Endothelial cell of umbilical vein (primary cell): ENCODE measurements at regions not wholly inside any gene's neighbourhood (a gene's known extent, or its start where the extent isn't known, plus 50 kb on each side); places are given as distances from the start of the nearest gene placed in this dataset.

Experiments
- BruUV-seq: library from RNA; stranded (reverse); fragments of 400-500 nt; replicated peaks from 2 replicates; lab custom pipeline; 2021; lab: Mats Ljungman, UMichigan
- CTCF ChIA-PET: fragments of 300-600, 350-600 bp; sonication (Branson Sonifier 250); formaldehyde crosslinking; loops from one replicate; lab custom pipeline; 2021; ENCODE audit warnings: antibody characterized with exemption, inconsistent platforms; lab: Charles Lee
- POLR2A ChIA-PET: fragments of 300-600, 350-600 bp; sonication (Branson Sonifier 250); formaldehyde crosslinking; loops from one replicate; lab custom pipeline; 2021; ENCODE audit warnings: antibody characterized with exemption, inconsistent platforms; lab: Charles Lee
- DNase-seq: peaks from one replicate; pipeline ENCODE4 v3.0.0-alpha.2; 2011; ENCODE audit warnings: low read depth, low spot score
- FAIRE-seq: peaks from 2 replicates; lab custom pipeline; 2011; peaks lifted over from hg19 to GRCh38; lab: Jason Lieb, UNC
- H2AFZ ChIP-seq: 2 replicates; pipeline ENCODE4 v1.6.0; 2012; ENCODE audit warnings: low read depth, low read length, control low read depth, inconsistent platforms
- H3K27ac ChIP-seq: 2 replicates; pipeline ENCODE4 v1.5.1; 2011; ENCODE audit warnings: low read depth, mild to moderate bottlenecking, control low read depth, low read length, moderate library complexity; ENCODE audit not compliant: insufficient read depth
- H3K27me3 ChIP-seq, 2 experiments: 2 replicates each; pipeline versions ENCODE4 v1.6.0 to v1.6.1; 2011; ENCODE audit warnings: low read length in 2 of 2, mixed read lengths in 1 of 2; ENCODE audit not compliant: control insufficient read depth in 2 of 2, insufficient read depth in 2 of 2
- H3K36me3 ChIP-seq, 2 experiments: 2 replicates in 1 of 2; 3 replicates in 1 of 2; pipeline ENCODE4 v1.5.1; 2011; ENCODE audit warnings: low read length in 2 of 2, mild to moderate bottlenecking in 1 of 2, moderate library complexity in 1 of 2; ENCODE audit not compliant: control insufficient read depth in 2 of 2, insufficient read depth in 2 of 2; ENCODE audit errors: extremely low read depth in 1 of 2
- H3K4me1 ChIP-seq: 3 replicates; pipeline ENCODE4 v1.5.1; 2011; ENCODE audit warnings: mild to moderate bottlenecking, low read length; ENCODE audit not compliant: control insufficient read depth, insufficient read depth; ENCODE audit errors: extremely low read depth
- H3K4me2 ChIP-seq: 2 replicates; pipeline ENCODE4 v1.6.1; 2011; ENCODE audit warnings: low read length, control low read depth, mixed read lengths; ENCODE audit not compliant: insufficient read depth
- H3K4me3 ChIP-seq, 3 experiments: fragments of 200-600 bp in 1 of 3; sonication (generic), shearing (Covaris generic) in 1 of 3; replicated peaks in 1 of 3; 2 replicates each; pipeline ENCODE4 v1.5.1; 2011 to 2016; ENCODE audit warnings: control low read depth in 3 of 3, low read length in 3 of 3, mild to moderate bottlenecking in 2 of 3, inconsistent platforms in 1 of 3, low read depth in 1 of 3, moderate library complexity in 1 of 3; ENCODE audit not compliant: insufficient read depth in 1 of 3
- H3K79me2 ChIP-seq: 2 replicates; pipeline ENCODE4 v1.6.0; 2012; ENCODE audit warnings: low read length, inconsistent platforms; ENCODE audit not compliant: control insufficient read depth, insufficient read depth
- H3K9ac ChIP-seq: replicated peaks from 2 replicates; pipeline ENCODE3; 2011; ENCODE audit warnings: low read length, control low read depth; ENCODE audit not compliant: insufficient read depth; ENCODE audit errors: extremely low read depth
- H3K9me1 ChIP-seq: replicated peaks from 3 replicates; pipeline ENCODE4 v1.6.0; 2011; ENCODE audit warnings: mild to moderate bottlenecking, low read length; ENCODE audit not compliant: control insufficient read depth, insufficient read depth; ENCODE audit errors: extremely low read depth
- H3K9me3 ChIP-seq: replicated peaks from 2 replicates; pipeline ENCODE4 v1.5.1; 2012; ENCODE audit warnings: low read length, inconsistent platforms; ENCODE audit not compliant: control insufficient read depth, insufficient read depth
- H4K20me1 ChIP-seq: replicated peaks from 2 replicates; pipeline ENCODE3; 2011; ENCODE audit warnings: mild to moderate bottlenecking, low read length; ENCODE audit not compliant: control insufficient read depth, insufficient read depth; ENCODE audit errors: extremely low read depth
- EZH2 ChIP-seq: IDR thresholded peaks from 2 replicates; pipeline ENCODE4 v1.6.1; 2012; ENCODE audit warnings: borderline replicate concordance, low read depth, mild to moderate bottlenecking, moderate library complexity, low read length, inconsistent platforms; ENCODE audit not compliant: severe bottlenecking
- FOS ChIP-seq: IDR thresholded peaks from 2 replicates; pipeline ENCODE4 v1.6.1; 2011; ENCODE audit warnings: mild to moderate bottlenecking, low read length, moderate library complexity, borderline replicate concordance; ENCODE audit not compliant: insufficient read depth
- GATA2 ChIP-seq: IDR thresholded peaks from 2 replicates; pipeline ENCODE4 v1.7.0; 2011; ENCODE audit warnings: low read depth, mild to moderate bottlenecking, moderate library complexity, mixed read lengths, low read length; ENCODE audit not compliant: insufficient read length, insufficient read depth
- JUN ChIP-seq: IDR thresholded peaks from 2 replicates; pipeline ENCODE4 v1.6.1; 2011; ENCODE audit warnings: borderline replicate concordance, low read depth; ENCODE audit not compliant: insufficient read length, insufficient read depth
- MYC ChIP-seq: IDR thresholded peaks from one replicate; pipeline ENCODE4 v1.6.1; 2011; ENCODE audit warnings: mild to moderate bottlenecking, low read depth, low read length
- POLR2A ChIP-seq: IDR thresholded peaks from 2 replicates; pipeline ENCODE4 v1.6.1; 2012; ENCODE audit warnings: low read depth, mild to moderate bottlenecking, control low read depth, low read length
- POLR2AphosphoS5 ChIP-seq: IDR thresholded peaks from 2 replicates; pipeline ENCODE4 v1.6.1; 2012; ENCODE audit warnings: low read depth, mild to moderate bottlenecking, control low read depth, low read length, moderate library complexity; ENCODE audit not compliant: insufficient read depth
- dilution Hi-C: fragments of 300-500 bp; cut with MboI; formaldehyde crosslinking; loops from one replicate; pipeline ENCODE4 v1.15.0; 2019; ENCODE audit warnings: low sequenced_read_pairs; ENCODE audit not compliant: extremely low pct_ligation_motif_present
- intact Hi-C: fragments of 100-400 bp; cut with micrococcal nuclease; formaldehyde crosslinking; loops from one replicate; pipeline ENCODE4 v1.10.0; 2022
- TF ChIP-seq, protein P1 (sequence below), 2 donors: IDR thresholded peaks; 1 replicate in 1 of 2; 2 replicates in 1 of 2; pipeline ENCODE4 v1.5.1; 2011; ENCODE audit warnings: low read length in 2 of 2, mild to moderate bottlenecking in 2 of 2, moderate library complexity in 2 of 2, control low read depth in 1 of 2, inconsistent platforms in 1 of 2, low read depth in 1 of 2; ENCODE audit not compliant: insufficient read depth in 1 of 2; ENCODE audit errors: extremely low read depth in 1 of 2
- TF ChIP-seq, protein P2 (sequence below): IDR thresholded peaks from 2 replicates; pipeline ENCODE4 v1.6.1; 2011; ENCODE audit not compliant: insufficient read depth, insufficient read length

DNA sequence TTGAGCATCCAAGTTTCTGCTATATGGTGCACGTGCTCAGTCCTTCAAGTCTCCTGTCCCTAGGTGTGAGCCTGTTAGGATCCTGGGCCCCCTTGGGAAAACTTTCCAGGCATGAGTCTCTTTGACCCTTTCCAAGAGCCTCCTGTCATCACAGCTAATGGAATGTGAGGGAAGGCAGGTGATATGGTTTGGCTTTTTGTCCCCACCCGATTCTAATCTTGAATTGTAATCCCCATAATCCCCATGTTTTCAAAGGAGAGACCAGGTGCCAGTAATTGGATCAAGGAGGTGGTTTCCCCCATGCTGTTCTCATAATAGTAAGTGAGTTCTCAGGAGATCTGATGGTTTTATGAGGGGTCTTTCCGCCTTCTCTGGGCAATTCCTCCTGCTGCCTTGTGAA, 265.5 kb downstream of the ATP23 start:
- H3K36me3 ChIP-seq = no peaks in the 10 kb centered on the region
- DNase-seq (no peak), FAIRE-seq (no peak)
- H3K9me1 ChIP-seq = no peaks in the 10 kb centered on the region
- H3K27ac ChIP-seq = no peak overlapping the region
- H3K4me3 ChIP-seq = no peak overlapping the region
- H3K79me2 ChIP-seq = no peaks in the 10 kb centered on the region
- H3K27me3 ChIP-seq = no peaks in the 10 kb centered on the region
- no peak overlapping the region for H3K9ac ChIP-seq
- H3K4me1 ChIP-seq = peaks cover 21% of the 10 kb centered on the region
- intact Hi-C loops = no loop called here
- ChIA-PET CTCF (interaction anchor here (1.5 kb wide), 1 partner anchor 30 kb away, joined by 3 read pairs; no protein-coding TSS in a partner anchor), POLR2A (no interaction called here)
- dilution Hi-C loops = no loop called here
- TF ChIP-seq POLR2AphosphoS5 = no peak
- no peak for TF ChIP-seq POLR2A
- TF ChIP-seq MYC = no peak
- no peak for TF ChIP-seq GATA2
- no peak for TF ChIP-seq FOS
- H4K20me1 ChIP-seq = no peaks in the 10 kb centered on the region
- H3K9me3 ChIP-seq = no peaks in the 10 kb centered on the region
- no TSS peak for BruUV-seq
- H2AFZ ChIP-seq = no peak overlapping the region
- no peak overlapping the region for H3K4me2 ChIP-seq

DNA sequence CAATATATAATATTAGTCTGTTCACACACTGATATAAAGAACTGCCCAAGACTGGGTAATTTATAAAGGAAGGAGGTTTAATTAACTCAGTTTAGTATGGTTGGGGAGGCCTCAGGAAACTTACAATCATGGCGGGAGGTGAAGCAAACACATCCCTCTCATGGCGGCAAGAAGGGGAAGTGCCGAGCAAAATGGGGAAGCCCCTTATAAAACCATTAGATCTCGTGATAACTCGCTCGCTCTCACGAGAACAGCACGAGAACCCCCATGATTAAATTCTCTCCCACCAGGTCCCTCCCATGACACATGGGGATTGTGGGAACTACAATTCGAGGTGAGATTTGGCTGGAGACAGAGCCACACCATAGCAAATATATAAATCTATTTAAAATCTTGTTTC, 269.8 kb downstream of the ATP23 start:
- H3K79me2 ChIP-seq = no peaks in the 10 kb centered on the region
- DNase-seq (no peak), FAIRE-seq (no peak)
- no peak overlapping the region for H2AFZ ChIP-seq
- H3K27me3 ChIP-seq = no peaks in the 10 kb centered on the region
- no peaks in the 10 kb centered on the region for H3K9me3 ChIP-seq
- no peaks in the 10 kb centered on the region for H3K4me1 ChIP-seq
- no peak overlapping the region for H3K27ac ChIP-seq
- intact Hi-C loops = no loop called here
- H3K36me3 ChIP-seq = no peaks in the 10 kb centered on the region
- POLR2A ChIA-PET = no interaction called here
- no TSS peak for BruUV-seq
- TF ChIP-seq POLR2A (no peak), POLR2AphosphoS5 (no peak), EZH2 (no peak), FOS (no peak), GATA2 (no peak), MYC (no peak), JUN (no peak)
- TF ChIP-seq, protein P1, sequence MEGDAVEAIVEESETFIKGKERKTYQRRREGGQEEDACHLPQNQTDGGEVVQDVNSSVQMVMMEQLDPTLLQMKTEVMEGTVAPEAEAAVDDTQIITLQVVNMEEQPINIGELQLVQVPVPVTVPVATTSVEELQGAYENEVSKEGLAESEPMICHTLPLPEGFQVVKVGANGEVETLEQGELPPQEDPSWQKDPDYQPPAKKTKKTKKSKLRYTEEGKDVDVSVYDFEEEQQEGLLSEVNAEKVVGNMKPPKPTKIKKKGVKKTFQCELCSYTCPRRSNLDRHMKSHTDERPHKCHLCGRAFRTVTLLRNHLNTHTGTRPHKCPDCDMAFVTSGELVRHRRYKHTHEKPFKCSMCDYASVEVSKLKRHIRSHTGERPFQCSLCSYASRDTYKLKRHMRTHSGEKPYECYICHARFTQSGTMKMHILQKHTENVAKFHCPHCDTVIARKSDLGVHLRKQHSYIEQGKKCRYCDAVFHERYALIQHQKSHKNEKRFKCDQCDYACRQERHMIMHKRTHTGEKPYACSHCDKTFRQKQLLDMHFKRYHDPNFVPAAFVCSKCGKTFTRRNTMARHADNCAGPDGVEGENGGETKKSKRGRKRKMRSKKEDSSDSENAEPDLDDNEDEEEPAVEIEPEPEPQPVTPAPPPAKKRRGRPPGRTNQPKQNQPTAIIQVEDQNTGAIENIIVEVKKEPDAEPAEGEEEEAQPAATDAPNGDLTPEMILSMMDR (IDR thresholded peaks at IDR 0.05; ENCODE audit: extremely low read depth in 1 of 2, insufficient read depth in 1 of 2, low read depth in 1 of 2, low read length in 2 of 2) = no peak
- TF ChIP-seq, protein P2, sequence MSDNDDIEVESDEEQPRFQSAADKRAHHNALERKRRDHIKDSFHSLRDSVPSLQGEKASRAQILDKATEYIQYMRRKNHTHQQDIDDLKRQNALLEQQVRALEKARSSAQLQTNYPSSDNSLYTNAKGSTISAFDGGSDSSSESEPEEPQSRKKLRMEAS = no peak
- H4K20me1 ChIP-seq = no peaks in the 10 kb centered on the region
- dilution Hi-C loops = no loop called here
- no peak overlapping the region for H3K9ac ChIP-seq
- no peak overlapping the region for H3K4me2 ChIP-seq
- H3K9me1 ChIP-seq = no peaks in the 10 kb centered on the region
- CTCF ChIA-PET = interaction anchor here (1.2 kb wide), 1 partner anchor 15 kb away, joined by 3 read pairs; no protein-coding TSS in a partner anchor
- H3K4me3 ChIP-seq = no peak overlapping the region
